NCI-H1417 (cell line): ENCODE measurements at regions not wholly inside any gene's neighbourhood (a gene's known extent, or its start where the extent isn't known, plus 50 kb on each side); places are given as distances from the start of the nearest gene placed in this dataset.
"Not testable (repeated sequence)": the region's sequence is repeated elsewhere in the genome, so short reads cannot be mapped to it uniquely, and the experiment has no call there.

Experiments used
- DNase-seq, 3 experiments: peaks; one replicate each; lab custom pipeline; 2025; lab: John Stamatoyannopoulos, UW

GRCh38 chr5:16987776-16988175, 51.7 kb upstream of the MYO10 start:
- DNase-seq, result no peak

GRCh38 chr5:16990817-16991520, 54.9 kb upstream of the MYO10 start:
- DNase-seq, result not testable (repeated sequence)

GRCh38 chr5:16992006-16992405, 55.9 kb upstream of the MYO10 start:
- DNase-seq, result no peak

GRCh38 chr5:16992444-16992843, 56.4 kb upstream of the MYO10 start:
- DNase-seq, result no peak

- peak in 1 of 3 experiments; percentile 27 for DNase-seq
Measured at GRCh38 chr5:16994565-16994964, 58.5 kb upstream of the MYO10 start.

DNA sequence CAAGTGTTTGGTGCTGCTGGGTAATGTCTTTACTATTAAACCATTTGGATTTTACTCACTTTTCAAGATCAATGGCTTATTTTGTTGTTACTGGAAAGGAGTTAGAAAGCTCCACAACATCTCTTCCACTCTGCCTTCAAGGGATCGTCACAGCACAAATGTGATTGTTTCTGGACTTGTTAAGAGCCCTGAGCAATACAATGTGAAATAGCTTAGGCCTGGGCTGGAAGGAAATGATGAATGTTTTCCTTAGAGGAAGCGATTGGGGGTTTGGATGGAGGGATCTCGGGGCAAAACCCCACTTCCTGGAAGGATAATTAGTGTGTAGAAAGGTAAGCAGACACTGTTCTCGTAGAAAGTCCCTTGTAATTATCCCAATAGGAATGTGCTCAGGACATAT, 59.3 kb upstream of the MYO10 start:
- DNase-seq, result no peak

GRCh38 chr5:17000291-17000939, 64.3 kb upstream of the MYO10 start:
- no peak for DNase-seq

- no peak for DNase-seq
Measured at GRCh38 chr5:17001428-17001827, 65.3 kb upstream of the MYO10 start.

- DNase-seq, result no peak
Measured at GRCh38 chr5:17004441-17005106, 68.5 kb upstream of the MYO10 start.

GRCh38 chr5:17005107-17005828, 69.2 kb upstream of the MYO10 start:
- no peak for DNase-seq

GRCh38 chr5:17012289-17012688, 76.2 kb upstream of the MYO10 start:
- no peak for DNase-seq

DNA sequence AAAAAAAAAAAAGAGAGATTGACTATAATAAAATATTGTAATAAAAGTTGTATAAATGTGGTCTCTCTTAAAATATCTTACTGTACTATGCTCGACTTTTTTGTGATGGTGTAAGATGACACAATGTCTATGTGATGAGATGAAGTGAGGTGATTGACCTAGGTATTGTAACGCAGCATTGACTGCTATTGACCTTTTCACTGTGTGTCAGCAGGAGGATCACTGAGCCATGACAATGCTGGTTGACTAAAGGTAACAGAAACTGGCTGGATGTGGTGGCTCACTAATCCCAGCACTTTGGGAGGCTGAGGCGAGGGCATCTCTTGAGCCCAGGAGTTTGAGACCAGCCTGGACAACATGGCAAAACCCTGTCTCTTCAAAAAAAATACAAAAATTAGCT, 78.6 kb upstream of the MYO10 start:
- DNase-seq, result no peak

DNA sequence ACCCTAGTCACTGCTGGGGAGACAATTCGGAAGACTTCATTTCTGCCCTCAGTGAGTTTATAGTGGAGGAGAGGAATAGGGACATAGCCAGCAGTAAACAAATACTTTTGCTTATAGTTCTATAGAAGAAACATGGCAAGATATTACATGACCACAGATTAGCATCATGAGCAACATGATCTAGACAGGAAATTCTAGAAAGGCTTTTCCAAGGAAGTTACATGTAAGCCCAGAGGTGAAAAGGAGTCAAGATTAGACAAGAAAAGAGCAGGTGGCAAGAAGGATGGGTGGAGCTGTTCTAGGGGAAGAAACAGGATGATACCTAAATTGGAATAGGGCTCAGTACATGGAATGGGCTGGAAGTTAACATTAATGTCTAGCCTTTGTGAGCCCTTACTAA, 82.8 kb upstream of the MYO10 start:
- DNase-seq, result no peak

- DNase-seq, result no peak
Measured at GRCh38 chr5:17019324-17019723, 83.2 kb upstream of the MYO10 start.

GRCh38 chr5:17020678-17021601, 84.9 kb upstream of the MYO10 start:
- no peak for DNase-seq

DNA sequence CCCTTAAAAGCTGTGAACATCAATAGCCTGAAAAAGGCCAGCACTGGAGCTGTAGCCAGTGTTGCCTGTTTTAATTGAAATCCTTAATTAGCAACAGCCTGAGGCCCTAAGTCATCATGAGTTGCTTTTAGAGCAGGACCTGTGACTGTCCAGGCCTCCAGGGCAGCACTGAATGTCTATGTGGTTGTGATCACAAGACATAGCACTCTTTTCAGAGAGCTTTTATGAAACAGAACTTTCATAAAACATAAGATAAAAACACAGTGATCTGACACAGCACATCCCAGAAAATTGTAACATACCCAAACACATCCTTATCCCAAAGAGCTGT, 85.5 kb upstream of the MYO10 start:
- DNase-seq, result peak in 1 of 3 experiments; percentile 13

DNA sequence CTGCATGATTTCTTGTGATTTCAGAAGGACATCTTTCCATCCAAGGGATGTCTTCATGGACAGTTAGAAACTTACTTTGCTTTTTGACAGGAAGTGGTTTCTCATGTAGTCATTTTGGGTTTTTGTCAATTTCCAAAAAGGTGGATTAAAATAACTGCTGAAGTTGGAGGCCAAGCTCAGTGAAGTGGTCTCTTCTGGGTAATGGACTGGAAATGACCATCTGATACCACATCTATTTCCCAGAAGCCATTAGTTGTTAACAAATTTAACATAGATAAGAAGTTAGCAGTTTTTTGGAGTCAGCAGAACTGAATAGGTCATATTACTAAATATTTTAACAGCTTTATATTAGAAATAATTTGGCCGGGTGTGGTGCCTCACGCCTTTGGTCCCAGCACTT, 86.2 kb upstream of the MYO10 start:
- DNase-seq, result no peak

- DNase-seq, result no peak
Measured at GRCh38 chr5:17024686-17025180, 88.6 kb upstream of the MYO10 start.

GRCh38 chr5:17031659-17032277, 95.7 kb upstream of the MYO10 start:
- not testable (repeated sequence) for DNase-seq

DNA sequence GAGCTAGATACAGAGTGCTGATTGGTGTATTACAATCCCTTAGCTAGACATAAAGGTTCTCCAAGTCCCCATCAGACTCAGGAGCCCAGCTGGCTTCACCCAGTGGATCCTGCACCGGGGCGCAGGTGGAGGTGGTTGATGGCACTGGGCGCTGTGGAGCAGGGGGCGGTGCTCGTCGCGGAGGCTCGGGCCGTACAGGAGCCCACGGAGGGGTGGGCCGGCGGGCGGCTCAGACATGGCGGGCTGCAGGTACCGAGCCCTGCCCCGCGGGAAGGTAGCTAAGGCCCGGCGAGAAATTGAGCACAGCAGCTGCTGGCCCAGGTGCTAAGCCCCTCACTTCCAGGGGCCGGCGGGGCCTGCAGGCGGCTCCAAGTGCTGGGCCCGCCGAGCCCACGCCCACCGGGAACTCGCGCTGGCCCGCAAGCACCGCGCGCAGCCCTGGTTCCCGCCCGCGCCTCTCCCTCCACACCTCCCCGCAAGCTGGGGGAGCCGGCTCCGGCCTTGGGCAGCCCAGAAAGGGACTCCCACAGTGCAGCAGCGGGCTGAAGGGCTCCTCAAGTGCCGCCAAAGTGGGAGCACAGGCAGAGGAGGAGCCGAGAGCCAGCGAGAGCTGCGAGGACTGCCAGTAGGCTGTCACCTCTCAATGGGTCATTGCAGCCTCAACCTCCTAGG, 96.4 kb upstream of the MYO10 start:
- DNase-seq, result not testable (repeated sequence)
